Peyer's patch (tissue), 4 donors: ENCODE measurements at regions not wholly inside any gene's neighbourhood (a gene's known extent, or its start where the extent isn't known, plus 50 kb on each side); places are given as distances from the start of the nearest gene placed in this dataset.

ENCODE experiments used
- DNase-seq, 3 donors: peaks; one replicate each; pipeline ENCODE4 v3.0.0-alpha.2; 2017 to 2019
- H3K27ac ChIP-seq, 4 donors: fragments of 200-600 bp; sonication (generic); one replicate each; pipeline ENCODE4 v1.5.1; 2016 to 2019
- H3K27me3 ChIP-seq, 2 donors: fragments of 200-600 bp; sonication (generic); one replicate each; pipeline ENCODE4 v1.5.1; 2019
- H3K36me3 ChIP-seq, 3 donors: fragments of 200-600 bp; sonication (generic); one replicate each; pipeline ENCODE4 v1.5.1; 2016 to 2019
- H3K4me1 ChIP-seq, 4 donors: fragments of 200-600 bp; sonication (generic); one replicate each; pipeline ENCODE4 v1.5.1; 2016 to 2019
- H3K4me3 ChIP-seq, 4 donors: fragments of 200-600 bp; sonication (generic); 1 replicate in 3 of 4; 2 replicates in 1 of 4; pipeline ENCODE4 v1.5.1; 2016 to 2019; ENCODE audit warnings: mild to moderate bottlenecking in 1 of 4
- H3K9me3 ChIP-seq, 4 donors: fragments of 200-600 bp; sonication (generic); one replicate each; pipeline ENCODE4 v1.5.1; 2016 to 2019; ENCODE audit warnings: mild to moderate bottlenecking in 1 of 4
- CTCF ChIP-seq, 6 experiments: fragments of 450-650 bp in 4 of 6; fragments of 200-600 bp in 2 of 6; sonication (generic) in 1 of 6; IDR thresholded peaks; one replicate each; pipeline ENCODE4 v1.5.1; 2017 to 2019; ENCODE audit warnings: antibody characterized with exemption in 6 of 6, mild to moderate bottlenecking in 3 of 6, moderate library complexity in 1 of 6
- POLR2A ChIP-seq, 2 donors: fragments of 450-650 bp; IDR thresholded peaks; one replicate each; pipeline ENCODE4 v1.5.1; 2017; ENCODE audit warnings: antibody characterized with exemption in 2 of 2, mild to moderate bottlenecking in 2 of 2, moderate library complexity in 2 of 2

- Histone ChIP-seq H3K27ac (no peak overlapping the region), H3K4me3 (no peak overlapping the region), H3K36me3 (no peaks in the 10 kb centered on the region), H3K4me1 (no peaks in the 10 kb centered on the region), H3K9me3 (peaks cover 0 to 4% (median 0%) of the 10 kb centered on the region in 4 donors), H3K27me3 (no peaks in the 10 kb centered on the region)
- TF ChIP-seq CTCF (IDR thresholded peaks at IDR 0.05) (no peak), POLR2A (IDR thresholded peaks at IDR 0.05) (no peak)
- no peak for DNase-seq
Observed at GRCh38 chrX:973010-973632, 239.3 kb downstream of the CRLF2 start.

- H3K4me3 ChIP-seq: no peak overlapping the region
- DNase-seq: no peak
- no peak overlapping the region for H3K27ac ChIP-seq
- H3K27me3 ChIP-seq: no peaks in the 10 kb centered on the region
- no peaks in the 10 kb centered on the region for H3K36me3 ChIP-seq
- H3K9me3 ChIP-seq: no peaks in the 10 kb centered on the region
- no peaks in the 10 kb centered on the region for H3K4me1 ChIP-seq
- no peak for TF ChIP-seq POLR2A (IDR thresholded peaks at IDR 0.05)
- no peak for TF ChIP-seq CTCF (IDR thresholded peaks at IDR 0.05)
Observed at GRCh38 chrX:968148-968965, 244.1 kb downstream of the CRLF2 start.

- no peaks in the 10 kb centered on the region for H3K27me3 ChIP-seq
- H3K4me3 ChIP-seq: no peak overlapping the region
- no peaks in the 10 kb centered on the region for H3K9me3 ChIP-seq
- no peak overlapping the region for H3K27ac ChIP-seq
- DNase-seq: no peak
- H3K4me1 ChIP-seq: no peaks in the 10 kb centered on the region
- no peak for TF ChIP-seq POLR2A (IDR thresholded peaks at IDR 0.05)
- TF ChIP-seq CTCF (IDR thresholded peaks at IDR 0.05): no peak
- H3K36me3 ChIP-seq: no peaks in the 10 kb centered on the region
Observed at GRCh38 chrX:966396-967070, 245.9 kb downstream of the CRLF2 start.

GRCh38 chrX:964831-965416, 247.5 kb downstream of the CRLF2 start:
- TF ChIP-seq POLR2A (IDR thresholded peaks at IDR 0.05) (no peak), CTCF (IDR thresholded peaks at IDR 0.05) (no peak)
- Histone ChIP-seq H3K9me3 (no peaks in the 10 kb centered on the region), H3K4me3 (no peak overlapping the region), H3K36me3 (no peaks in the 10 kb centered on the region), H3K27ac (no peak overlapping the region), H3K27me3 (no peaks in the 10 kb centered on the region), H3K4me1 (no peaks in the 10 kb centered on the region)
- DNase-seq: no peak

GRCh38 chrX:960821-961220, 251.6 kb downstream of the CRLF2 start:
- Histone ChIP-seq H3K27ac (no peak overlapping the region), H3K4me3 (no peak overlapping the region), H3K27me3 (no peaks in the 10 kb centered on the region), H3K9me3 (no peaks in the 10 kb centered on the region), H3K4me1 (no peaks in the 10 kb centered on the region), H3K36me3 (no peaks in the 10 kb centered on the region)
- no peak for DNase-seq
- TF ChIP-seq CTCF (IDR thresholded peaks at IDR 0.05) (no peak), POLR2A (IDR thresholded peaks at IDR 0.05) (no peak)
